ENCODE measurements at regions not wholly inside any gene's neighbourhood (a gene's known extent, or its start where the extent isn't known, plus 50 kb on each side); places are given as distances from the start of the nearest gene placed in this dataset.

DNA sequence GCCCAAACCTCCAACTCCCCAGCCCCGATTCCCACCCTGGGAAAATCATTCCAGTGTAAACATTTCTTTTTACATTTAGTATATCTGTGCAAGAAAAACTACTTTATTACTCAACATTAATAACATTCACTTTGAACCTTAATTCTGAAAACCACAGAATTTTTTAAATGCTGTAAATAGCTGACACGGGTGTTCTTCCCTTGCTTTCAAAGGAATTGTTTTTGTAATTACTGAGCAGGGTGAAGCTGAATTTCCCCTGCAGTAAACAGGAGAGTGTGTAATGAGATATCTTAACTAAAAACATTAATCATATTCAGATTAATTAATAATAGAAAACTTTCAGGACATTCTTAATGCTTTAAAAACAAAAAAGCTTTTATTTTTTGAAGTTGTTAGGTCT is 99.3 kb upstream of the CITED2 start:
- TF ChIP-seq CTCF (IDR thresholded peaks at IDR 0.05), result no peak
- no peak for TF ChIP-seq ZFX (IDR thresholded peaks at IDR 0.05; ENCODE audit: borderline replicate concordance)
